ENCODE measurements at regions not wholly inside any gene's neighbourhood (a gene's known extent, or its start where the extent isn't known, plus 50 kb on each side); places are given as distances from the start of the nearest gene placed in this dataset.

- TF ChIP-seq EZH2phosphoT487 (IDR thresholded peaks at IDR 0.05; ENCODE audit: low read length): no peak
- TF ChIP-seq, protein P1, sequence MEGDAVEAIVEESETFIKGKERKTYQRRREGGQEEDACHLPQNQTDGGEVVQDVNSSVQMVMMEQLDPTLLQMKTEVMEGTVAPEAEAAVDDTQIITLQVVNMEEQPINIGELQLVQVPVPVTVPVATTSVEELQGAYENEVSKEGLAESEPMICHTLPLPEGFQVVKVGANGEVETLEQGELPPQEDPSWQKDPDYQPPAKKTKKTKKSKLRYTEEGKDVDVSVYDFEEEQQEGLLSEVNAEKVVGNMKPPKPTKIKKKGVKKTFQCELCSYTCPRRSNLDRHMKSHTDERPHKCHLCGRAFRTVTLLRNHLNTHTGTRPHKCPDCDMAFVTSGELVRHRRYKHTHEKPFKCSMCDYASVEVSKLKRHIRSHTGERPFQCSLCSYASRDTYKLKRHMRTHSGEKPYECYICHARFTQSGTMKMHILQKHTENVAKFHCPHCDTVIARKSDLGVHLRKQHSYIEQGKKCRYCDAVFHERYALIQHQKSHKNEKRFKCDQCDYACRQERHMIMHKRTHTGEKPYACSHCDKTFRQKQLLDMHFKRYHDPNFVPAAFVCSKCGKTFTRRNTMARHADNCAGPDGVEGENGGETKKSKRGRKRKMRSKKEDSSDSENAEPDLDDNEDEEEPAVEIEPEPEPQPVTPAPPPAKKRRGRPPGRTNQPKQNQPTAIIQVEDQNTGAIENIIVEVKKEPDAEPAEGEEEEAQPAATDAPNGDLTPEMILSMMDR (IDR thresholded peaks at IDR 0.05; ENCODE audit: low read length): no peak
These were observed 183.6 kb upstream of the GDF10 start for GRCh38 chr10:47116445-47116844.
